ENCODE measurements at regions not wholly inside any gene's neighbourhood (a gene's known extent, or its start where the extent isn't known, plus 50 kb on each side); places are given as distances from the start of the nearest gene placed in this dataset.

GRCh38 chr3:164687902-164688301, 390.4 kb downstream of the SI start:
- Mint-ChIP-seq H3K4me3 (no peak overlapping the region), H3K36me3 (no peaks in the 10 kb centered on the region), H3K4me1 (no peaks in the 10 kb centered on the region), H3K27me3 (no peaks in the 10 kb centered on the region), H3K9me3 (peaks cover 0 to 8% (median 3%) of the 10 kb centered on the region in 8 donors), H3K27ac (no peak overlapping the region)
- no peak for DNase-seq
- H3K36me3 ChIP-seq (ENCODE audit: insufficient read depth, low read length): no peaks in the 10 kb centered on the region
- no peak overlapping the region for H3K4me3 ChIP-seq (ENCODE audit: low read length in 2 of 2)
- no peaks in the 10 kb centered on the region for H3K4me1 ChIP-seq (ENCODE audit: insufficient read depth, low read length)
- H3K27me3 ChIP-seq (ENCODE audit: insufficient read depth, low read length): no peaks in the 10 kb centered on the region
- no peak overlapping the region for H3K27ac ChIP-seq (ENCODE audit: low read depth, low read length)
- no peaks in the 10 kb centered on the region for H3K9me3 ChIP-seq (ENCODE audit: control insufficient read depth in 1 of 2, low read length in 2 of 2)
- ChIA-PET POLR2A (ENCODE audit: partially characterized antibody) (no interaction called here), CTCF (ENCODE audit: partially characterized antibody) (no interaction called here)
- intact Hi-C loops (cut with micrococcal nuclease): no loop called here

GRCh38 chr3:164687211-164687610, 391.1 kb downstream of the SI start:
- Histone ChIP-seq H3K27ac (ENCODE audit: low read depth, low read length) (no peak overlapping the region), H3K9me3 (ENCODE audit: control insufficient read depth in 1 of 2, low read length in 2 of 2) (no peaks in the 10 kb centered on the region), H3K4me1 (ENCODE audit: insufficient read depth, low read length) (no peaks in the 10 kb centered on the region), H3K27me3 (ENCODE audit: insufficient read depth, low read length) (no peaks in the 10 kb centered on the region), H3K36me3 (ENCODE audit: insufficient read depth, low read length) (no peaks in the 10 kb centered on the region), H3K4me3 (ENCODE audit: low read length in 2 of 2) (no peak overlapping the region)
- Mint-ChIP-seq H3K4me1 (no peaks in the 10 kb centered on the region), H3K36me3 (no peaks in the 10 kb centered on the region), H3K9me3 (peaks cover 0 to 8% (median 3%) of the 10 kb centered on the region in 8 donors), H3K4me3 (no peak overlapping the region), H3K27me3 (no peaks in the 10 kb centered on the region), H3K27ac (no peak overlapping the region)
- intact Hi-C loops (cut with micrococcal nuclease): no loop called here
- no peak for DNase-seq
- POLR2A ChIA-PET (ENCODE audit: partially characterized antibody): no interaction called here
- CTCF ChIA-PET (ENCODE audit: partially characterized antibody): no interaction called here

- H3K4me1 Mint-ChIP-seq: no peaks in the 10 kb centered on the region
- Histone ChIP-seq H3K27me3 (ENCODE audit: insufficient read depth, low read length) (no peaks in the 10 kb centered on the region), H3K4me3 (ENCODE audit: low read length in 2 of 2) (no peak overlapping the region), H3K27ac (ENCODE audit: low read depth, low read length) (no peak overlapping the region), H3K4me1 (ENCODE audit: insufficient read depth, low read length) (no peaks in the 10 kb centered on the region), H3K36me3 (ENCODE audit: insufficient read depth, low read length) (no peaks in the 10 kb centered on the region), H3K9me3 (ENCODE audit: control insufficient read depth in 1 of 2, low read length in 2 of 2) (no peaks in the 10 kb centered on the region)
- no peak overlapping the region for H3K27ac Mint-ChIP-seq
- no peaks in the 10 kb centered on the region for H3K27me3 Mint-ChIP-seq
- intact Hi-C loops (cut with micrococcal nuclease): no loop called here
- ChIA-PET POLR2A (ENCODE audit: partially characterized antibody) (no interaction called here), CTCF (ENCODE audit: partially characterized antibody) (no interaction called here)
- DNase-seq: no peak
- H3K4me3 Mint-ChIP-seq: no peak overlapping the region
- no peaks in the 10 kb centered on the region for H3K36me3 Mint-ChIP-seq
- H3K9me3 Mint-ChIP-seq: peaks cover 0 to 15% (median 5%) of the 10 kb centered on the region in 8 donors
Measured at GRCh38 chr3:164683489-164683888, 394.8 kb downstream of the SI start.

GRCh38 chr3:164679245-164679644, 399.1 kb downstream of the SI start:
- Histone ChIP-seq H3K4me1 (ENCODE audit: insufficient read depth, low read length) (no peaks in the 10 kb centered on the region), H3K9me3 (ENCODE audit: control insufficient read depth in 1 of 2, low read length in 2 of 2) (no peaks in the 10 kb centered on the region), H3K27ac (ENCODE audit: low read depth, low read length) (no peak overlapping the region), H3K4me3 (ENCODE audit: low read length in 2 of 2) (no peak overlapping the region), H3K27me3 (ENCODE audit: insufficient read depth, low read length) (no peaks in the 10 kb centered on the region), H3K36me3 (ENCODE audit: insufficient read depth, low read length) (no peaks in the 10 kb centered on the region)
- Mint-ChIP-seq H3K36me3 (no peaks in the 10 kb centered on the region), H3K4me3 (no peak overlapping the region), H3K27me3 (no peaks in the 10 kb centered on the region), H3K27ac (no peak overlapping the region), H3K9me3 (peaks cover 0 to 12% (median 5%) of the 10 kb centered on the region in 8 donors), H3K4me1 (no peaks in the 10 kb centered on the region)
- intact Hi-C loops (cut with micrococcal nuclease): no loop called here
- ChIA-PET POLR2A (ENCODE audit: partially characterized antibody) (no interaction called here), CTCF (ENCODE audit: partially characterized antibody) (no interaction called here)
- DNase-seq: no peak

DNA sequence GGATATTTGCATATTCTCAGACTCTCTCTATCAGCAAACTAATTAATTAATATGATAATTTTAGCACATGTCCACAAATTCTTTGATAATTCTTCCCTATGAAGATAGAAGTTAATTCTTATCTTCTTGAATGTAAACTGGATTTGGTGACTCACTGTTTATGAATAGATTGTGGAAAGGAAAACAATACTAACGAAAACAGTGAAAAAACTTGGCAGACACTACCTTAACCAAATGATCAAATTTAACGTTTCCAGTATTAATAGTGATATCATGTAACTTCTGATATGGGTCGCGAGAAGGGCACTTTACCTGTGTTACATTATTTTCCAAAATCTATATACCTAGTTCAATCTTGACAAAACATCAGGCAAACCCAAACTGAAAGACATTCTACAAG, 401.0 kb downstream of the SI start:
- POLR2A ChIA-PET (ENCODE audit: partially characterized antibody): no interaction called here
- H3K9me3 Mint-ChIP-seq: peaks cover 0 to 12% (median 6%) of the 10 kb centered on the region in 8 donors
- H3K27me3 Mint-ChIP-seq: no peaks in the 10 kb centered on the region

DNA sequence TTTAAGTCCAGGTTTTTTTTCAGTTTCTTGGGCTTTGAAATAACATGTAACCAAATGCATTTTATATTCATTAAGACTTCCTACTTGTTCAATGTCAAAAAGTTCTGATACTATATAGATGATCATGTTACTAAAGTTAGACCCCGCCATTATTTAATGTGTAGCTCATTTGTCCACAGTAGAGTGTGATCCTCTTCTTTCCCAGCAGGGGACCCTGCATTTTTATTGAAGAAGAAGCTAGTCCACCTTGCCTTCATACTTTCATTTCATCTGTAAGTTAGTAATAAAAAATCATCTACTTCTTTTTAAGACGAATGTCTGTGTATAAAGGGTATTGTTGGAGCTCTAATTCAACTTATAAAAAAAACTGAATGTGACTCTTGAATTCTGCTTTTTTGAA, 404.6 kb downstream of the SI start:
- Mint-ChIP-seq H3K27me3 (no peaks in the 10 kb centered on the region), H3K4me3 (no peak overlapping the region), H3K9me3 (peaks cover 0 to 18% (median 2%) of the 10 kb centered on the region in 8 donors), H3K27ac (no peak overlapping the region), H3K36me3 (no peaks in the 10 kb centered on the region), H3K4me1 (no peaks in the 10 kb centered on the region)
- H3K4me3 ChIP-seq (ENCODE audit: low read length in 2 of 2): no peak overlapping the region
- intact Hi-C loops (cut with micrococcal nuclease): no loop called here
- ChIA-PET POLR2A (ENCODE audit: partially characterized antibody) (no interaction called here), CTCF (ENCODE audit: partially characterized antibody) (no interaction called here)
- no peaks in the 10 kb centered on the region for H3K36me3 ChIP-seq (ENCODE audit: insufficient read depth, low read length)
- H3K4me1 ChIP-seq (ENCODE audit: insufficient read depth, low read length): no peaks in the 10 kb centered on the region
- H3K27ac ChIP-seq (ENCODE audit: low read depth, low read length): no peak overlapping the region
- no peaks in the 10 kb centered on the region for H3K9me3 ChIP-seq (ENCODE audit: control insufficient read depth in 1 of 2, low read length in 2 of 2)
- H3K27me3 ChIP-seq (ENCODE audit: insufficient read depth, low read length): no peaks in the 10 kb centered on the region
- DNase-seq: no peak

More for the DNA sequence above, 401.0 kb downstream of the SI start:
- no peak for DNase-seq
- Mint-ChIP-seq H3K27ac (no peak overlapping the region), H3K4me1 (no peaks in the 10 kb centered on the region), H3K4me3 (no peak overlapping the region), H3K36me3 (no peaks in the 10 kb centered on the region)
- H3K36me3 ChIP-seq (ENCODE audit: insufficient read depth, low read length): no peaks in the 10 kb centered on the region
- H3K27ac ChIP-seq (ENCODE audit: low read depth, low read length): no peak overlapping the region
- intact Hi-C loops (cut with micrococcal nuclease): no loop called here
- CTCF ChIA-PET (ENCODE audit: partially characterized antibody): no interaction called here
- no peak overlapping the region for H3K4me3 ChIP-seq (ENCODE audit: low read length in 2 of 2)
- H3K27me3 ChIP-seq (ENCODE audit: insufficient read depth, low read length): no peaks in the 10 kb centered on the region
- H3K9me3 ChIP-seq (ENCODE audit: control insufficient read depth in 1 of 2, low read length in 2 of 2): no peaks in the 10 kb centered on the region
- H3K4me1 ChIP-seq (ENCODE audit: insufficient read depth, low read length): no peaks in the 10 kb centered on the region

DNA sequence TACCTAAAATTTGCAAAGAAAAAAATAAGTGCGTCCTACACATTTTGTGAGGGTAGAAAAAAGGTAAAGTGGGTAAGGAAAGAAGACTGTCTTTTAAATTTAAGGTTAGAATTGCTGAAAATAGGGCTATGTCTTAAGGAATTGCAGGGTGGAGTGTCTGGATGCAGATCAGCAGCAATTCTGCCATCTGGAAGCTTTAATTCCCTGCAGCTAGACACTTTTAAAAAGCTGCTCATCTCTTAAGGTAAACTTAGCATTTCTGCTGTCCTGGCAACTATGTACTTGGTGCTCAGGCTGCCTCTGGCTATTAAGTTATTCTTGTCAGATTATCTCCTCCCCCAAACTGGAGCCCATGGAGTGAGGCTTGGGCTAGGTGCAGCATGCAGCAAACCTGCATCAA, 420.2 kb downstream of the SI start:
- CTCF ChIA-PET (ENCODE audit: partially characterized antibody): no interaction called here
- intact Hi-C loops (cut with micrococcal nuclease): no loop called here
- Histone ChIP-seq H3K4me1 (ENCODE audit: insufficient read depth, low read length) (no peaks in the 10 kb centered on the region), H3K9me3 (ENCODE audit: control insufficient read depth in 1 of 2, low read length in 2 of 2) (no peaks in the 10 kb centered on the region), H3K27ac (ENCODE audit: low read depth, low read length) (no peak overlapping the region), H3K36me3 (ENCODE audit: insufficient read depth, low read length) (no peaks in the 10 kb centered on the region), H3K4me3 (ENCODE audit: low read length in 2 of 2) (no peak overlapping the region), H3K27me3 (ENCODE audit: insufficient read depth, low read length) (no peaks in the 10 kb centered on the region)
- Mint-ChIP-seq H3K9me3 (peaks cover 0 to 8% (median 1%) of the 10 kb centered on the region in 8 donors), H3K4me3 (no peak overlapping the region), H3K27ac (no peak overlapping the region), H3K4me1 (no peaks in the 10 kb centered on the region), H3K36me3 (no peaks in the 10 kb centered on the region), H3K27me3 (no peaks in the 10 kb centered on the region)
- DNase-seq: no peak
- POLR2A ChIA-PET (ENCODE audit: partially characterized antibody): no interaction called here

DNA sequence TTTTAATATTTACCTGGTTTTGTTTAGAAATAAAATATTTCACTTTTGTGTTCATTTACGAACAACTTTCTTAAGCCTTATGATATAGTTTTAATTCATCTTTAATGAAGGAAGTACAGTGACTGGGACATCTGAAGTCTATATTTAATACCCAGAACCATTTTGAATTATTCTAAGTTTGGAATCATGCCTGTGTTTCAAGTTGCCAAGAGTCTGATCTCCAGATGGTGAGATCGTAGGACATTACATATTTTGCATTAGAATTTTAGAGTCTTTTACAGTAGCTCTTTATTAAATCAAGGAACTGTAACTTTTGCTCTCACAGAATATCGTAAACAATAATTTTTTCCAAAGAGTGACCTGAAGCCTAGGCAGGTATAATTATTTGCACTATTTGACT, 420.7 kb downstream of the SI start:
- intact Hi-C loops (cut with micrococcal nuclease): no loop called here
- H3K36me3 Mint-ChIP-seq: no peaks in the 10 kb centered on the region
- ChIA-PET CTCF (ENCODE audit: partially characterized antibody) (no interaction called here), POLR2A (ENCODE audit: partially characterized antibody) (no interaction called here)
- Histone ChIP-seq H3K9me3 (ENCODE audit: control insufficient read depth in 1 of 2, low read length in 2 of 2) (no peaks in the 10 kb centered on the region), H3K4me3 (ENCODE audit: low read length in 2 of 2) (no peak overlapping the region), H3K27me3 (ENCODE audit: insufficient read depth, low read length) (no peaks in the 10 kb centered on the region), H3K36me3 (ENCODE audit: insufficient read depth, low read length) (no peaks in the 10 kb centered on the region), H3K27ac (ENCODE audit: low read depth, low read length) (no peak overlapping the region), H3K4me1 (ENCODE audit: insufficient read depth, low read length) (no peaks in the 10 kb centered on the region)
- DNase-seq: no peak
- H3K4me3 Mint-ChIP-seq: no peak overlapping the region
- no peaks in the 10 kb centered on the region for H3K4me1 Mint-ChIP-seq
- H3K27ac Mint-ChIP-seq: no peak overlapping the region
- no peaks in the 10 kb centered on the region for H3K27me3 Mint-ChIP-seq
- peaks cover 0 to 8% (median 0%) of the 10 kb centered on the region in 8 donors for H3K9me3 Mint-ChIP-seq

Data from CD4-positive, alpha-beta memory T cell (primary cell).